GM12892 (cell line): ENCODE measurements at regions not wholly inside any gene's neighbourhood (a gene's known extent, or its start where the extent isn't known, plus 50 kb on each side); places are given as distances from the start of the nearest gene placed in this dataset.
A peak's percentile ranks its signal among the peaks of the same experiment; 100 is the strongest.

Experiments used
- DNase-seq: peaks from one replicate; pipeline ENCODE4 v3.0.0; 2011; ENCODE audit not compliant: insufficient read length
- FAIRE-seq: peaks from 2 replicates; lab custom pipeline; 2011; peaks lifted over from hg19 to GRCh38; lab: Jason Lieb, UNC
- POLR2A ChIP-seq: IDR thresholded peaks from 2 replicates; pipeline ENCODE4 v1.6.1; 2011; ENCODE audit warnings: low read depth, low read length, control low read depth
- POLR2AphosphoS5 ChIP-seq: IDR thresholded peaks from 2 replicates; pipeline ENCODE4 v1.6.1; 2011; ENCODE audit warnings: low read depth, low read length, control low read depth
- TAF1 ChIP-seq: IDR thresholded peaks from 2 replicates; pipeline ENCODE4 v1.6.1; 2011; ENCODE audit warnings: low read depth, mild to moderate bottlenecking, control low read depth, low read length, borderline replicate concordance

GRCh38 chr4:4637710-4638109 lies 95.9 kb upstream of the STX18 start:
- no peak for TF ChIP-seq TAF1
- no peak for TF ChIP-seq POLR2A
- TF ChIP-seq POLR2AphosphoS5 = no peak
- FAIRE-seq (no peak), DNase-seq (peak; percentile 32)

GRCh38 chr4:4633431-4633830 lies 91.6 kb upstream of the STX18 start:
- TF ChIP-seq POLR2A (no peak), POLR2AphosphoS5 (no peak), TAF1 (no peak)
- no peak for DNase-seq
- FAIRE-seq = no peak

- TF ChIP-seq POLR2AphosphoS5 (no peak), TAF1 (no peak), POLR2A (no peak)
- DNase-seq = peak; percentile 31
- FAIRE-seq = no peak
These were observed 89.3 kb upstream of the STX18 start for GRCh38 chr4:4631150-4631549.

- no peak for DNase-seq
These were observed 86.1 kb upstream of the STX18 start for GRCh38 chr4:4627906-4628305.

GRCh38 chr4:4627111-4627510 lies 85.3 kb upstream of the STX18 start:
- TF ChIP-seq POLR2A = no peak
- no peak for TF ChIP-seq POLR2AphosphoS5
- TF ChIP-seq TAF1 = no peak
- FAIRE-seq (no peak), DNase-seq (no peak)

More at GRCh38 chr4:4627906-4628305, 86.1 kb upstream of the STX18 start:
- TF ChIP-seq POLR2A (no peak), POLR2AphosphoS5 (no peak), TAF1 (no peak)
- FAIRE-seq = no peak

GRCh38 chr4:4625488-4625887 lies 83.6 kb upstream of the STX18 start:
- DNase-seq (no peak), FAIRE-seq (no peak)
- TF ChIP-seq POLR2A (no peak), TAF1 (no peak), POLR2AphosphoS5 (no peak)

- FAIRE-seq = no peak
- no peak for DNase-seq
- no peak for TF ChIP-seq POLR2A
- TF ChIP-seq POLR2AphosphoS5 = no peak
These were observed 82.5 kb upstream of the STX18 start for GRCh38 chr4:4624276-4624897.

GRCh38 chr4:4619821-4620220 lies 78.0 kb upstream of the STX18 start:
- TF ChIP-seq TAF1 (no peak), POLR2AphosphoS5 (no peak), POLR2A (no peak)
- FAIRE-seq = no peak

GRCh38 chr4:4618847-4619246 lies 77.0 kb upstream of the STX18 start:
- DNase-seq (no peak), FAIRE-seq (no peak)
- TF ChIP-seq TAF1 = no peak
- TF ChIP-seq POLR2AphosphoS5 = no peak
- no peak for TF ChIP-seq POLR2A

More at GRCh38 chr4:4619821-4620220, 78.0 kb upstream of the STX18 start:
- no peak for DNase-seq

GRCh38 chr4:4614925-4615678 lies 73.3 kb upstream of the STX18 start:
- TF ChIP-seq POLR2AphosphoS5 (no peak), TAF1 (no peak), POLR2A (no peak)
- no peak for DNase-seq
- FAIRE-seq = no peak

GRCh38 chr4:4613641-4614286 lies 71.9 kb upstream of the STX18 start:
- TF ChIP-seq POLR2AphosphoS5 (no peak), TAF1 (no peak), POLR2A (no peak)
- no peak for DNase-seq
- no peak for FAIRE-seq
